ENCODE measurements at regions not wholly inside any gene's neighbourhood (a gene's known extent, or its start where the extent isn't known, plus 50 kb on each side); places are given as distances from the start of the nearest gene placed in this dataset.

DNA sequence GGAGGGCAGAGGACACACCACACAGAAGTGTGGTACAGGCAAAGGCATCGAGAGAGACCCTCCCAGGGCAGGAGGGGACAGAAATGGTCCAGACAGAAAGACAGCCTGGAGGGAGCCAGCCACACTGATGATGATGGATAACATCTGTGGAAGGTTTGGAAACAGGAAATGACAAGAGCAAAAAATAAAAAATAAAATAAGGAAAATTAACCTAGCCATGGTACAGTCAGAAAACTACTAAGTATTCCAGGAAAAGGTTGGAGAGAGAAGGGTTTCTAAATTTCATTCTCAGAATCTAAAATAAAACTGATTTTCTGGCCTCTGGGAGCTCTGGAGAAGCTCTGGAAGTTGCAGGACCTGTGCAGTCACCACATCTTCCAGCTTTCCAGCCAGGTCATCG, 115.2 kb upstream of the VSTM2B start:
- Histone ChIP-seq H3K27me3 (peaks cover 0 to 8% of the 10 kb centered on the region in 2 donors), H3K36me3 (no peaks in the 10 kb centered on the region), H3K4me3 (no peak overlapping the region), H3K27ac (no peak overlapping the region), H3K4me1 (no peaks in the 10 kb centered on the region), H3K9me3 (no peaks in the 10 kb centered on the region)
- TF ChIP-seq, protein P1, sequence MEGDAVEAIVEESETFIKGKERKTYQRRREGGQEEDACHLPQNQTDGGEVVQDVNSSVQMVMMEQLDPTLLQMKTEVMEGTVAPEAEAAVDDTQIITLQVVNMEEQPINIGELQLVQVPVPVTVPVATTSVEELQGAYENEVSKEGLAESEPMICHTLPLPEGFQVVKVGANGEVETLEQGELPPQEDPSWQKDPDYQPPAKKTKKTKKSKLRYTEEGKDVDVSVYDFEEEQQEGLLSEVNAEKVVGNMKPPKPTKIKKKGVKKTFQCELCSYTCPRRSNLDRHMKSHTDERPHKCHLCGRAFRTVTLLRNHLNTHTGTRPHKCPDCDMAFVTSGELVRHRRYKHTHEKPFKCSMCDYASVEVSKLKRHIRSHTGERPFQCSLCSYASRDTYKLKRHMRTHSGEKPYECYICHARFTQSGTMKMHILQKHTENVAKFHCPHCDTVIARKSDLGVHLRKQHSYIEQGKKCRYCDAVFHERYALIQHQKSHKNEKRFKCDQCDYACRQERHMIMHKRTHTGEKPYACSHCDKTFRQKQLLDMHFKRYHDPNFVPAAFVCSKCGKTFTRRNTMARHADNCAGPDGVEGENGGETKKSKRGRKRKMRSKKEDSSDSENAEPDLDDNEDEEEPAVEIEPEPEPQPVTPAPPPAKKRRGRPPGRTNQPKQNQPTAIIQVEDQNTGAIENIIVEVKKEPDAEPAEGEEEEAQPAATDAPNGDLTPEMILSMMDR (IDR thresholded peaks at IDR 0.05) = no peak
- DNase-seq = no peak
- intact Hi-C loops (cut with DNase I; ENCODE audit: low total_unique reads) = no loop called here

DNA sequence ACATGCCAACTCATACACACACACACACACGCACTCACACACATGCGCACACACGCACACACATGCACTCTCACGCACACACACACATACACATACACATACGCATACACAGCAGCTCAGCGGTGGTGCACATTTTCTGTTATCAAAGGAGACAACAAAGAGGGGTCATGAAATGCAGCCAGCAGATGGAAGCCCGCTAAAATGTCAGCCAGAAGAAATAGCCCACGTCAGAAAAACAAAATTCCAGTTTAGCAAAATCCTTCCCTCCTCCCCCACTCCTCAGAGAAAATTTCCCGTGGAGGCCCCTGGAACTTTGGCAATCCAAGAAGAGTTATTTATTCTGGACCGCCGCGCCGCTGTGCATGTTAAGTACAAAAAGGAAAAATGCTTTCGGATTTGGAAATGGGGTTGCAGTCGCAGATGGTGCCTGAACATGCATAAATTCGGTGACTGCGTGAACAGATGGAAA, 114.6 kb upstream of the VSTM2B start:
- intact Hi-C loops (cut with DNase I; ENCODE audit: low total_unique reads) = no loop called here

DNA sequence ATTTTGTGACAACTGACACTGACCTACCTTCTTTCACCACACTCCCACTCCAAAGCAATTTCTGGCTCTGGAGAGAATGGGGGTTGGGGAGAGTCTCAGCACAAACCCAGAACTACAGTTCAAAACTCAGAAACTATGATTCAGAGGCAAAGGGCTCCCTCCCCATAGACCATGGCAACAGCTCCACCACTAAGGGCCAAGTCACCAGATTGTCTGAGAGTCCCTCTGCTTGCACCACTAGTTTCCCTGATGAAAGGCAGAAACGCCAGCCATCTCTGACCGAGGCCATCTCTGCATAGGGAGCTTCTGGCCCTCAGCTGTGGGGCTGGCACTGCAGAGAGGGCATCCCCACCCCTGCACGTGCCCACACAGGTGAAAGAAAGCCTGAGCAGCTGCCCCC, 112.4 kb upstream of the VSTM2B start:
- Histone ChIP-seq H3K4me1 (no peaks in the 10 kb centered on the region), H3K27me3 (peaks cover 0 to 4% of the 10 kb centered on the region in 2 donors), H3K27ac (no peak overlapping the region), H3K36me3 (no peaks in the 10 kb centered on the region), H3K9me3 (no peaks in the 10 kb centered on the region), H3K4me3 (no peak overlapping the region)
- DNase-seq = peak in 1 of 2 donors; percentile 39
- intact Hi-C loops (cut with DNase I; ENCODE audit: low total_unique reads) = no loop called here
- TF ChIP-seq, protein P1 (IDR thresholded peaks at IDR 0.05) = no peak

More for the DNA sequence above, 114.6 kb upstream of the VSTM2B start:
- TF ChIP-seq, protein P1 (IDR thresholded peaks at IDR 0.05) = no peak
- Histone ChIP-seq H3K4me1 (no peaks in the 10 kb centered on the region), H3K27ac (no peak overlapping the region), H3K4me3 (no peak overlapping the region), H3K36me3 (no peaks in the 10 kb centered on the region), H3K9me3 (no peaks in the 10 kb centered on the region), H3K27me3 (peaks cover 0 to 8% of the 10 kb centered on the region in 2 donors)
- DNase-seq = no peak

DNA sequence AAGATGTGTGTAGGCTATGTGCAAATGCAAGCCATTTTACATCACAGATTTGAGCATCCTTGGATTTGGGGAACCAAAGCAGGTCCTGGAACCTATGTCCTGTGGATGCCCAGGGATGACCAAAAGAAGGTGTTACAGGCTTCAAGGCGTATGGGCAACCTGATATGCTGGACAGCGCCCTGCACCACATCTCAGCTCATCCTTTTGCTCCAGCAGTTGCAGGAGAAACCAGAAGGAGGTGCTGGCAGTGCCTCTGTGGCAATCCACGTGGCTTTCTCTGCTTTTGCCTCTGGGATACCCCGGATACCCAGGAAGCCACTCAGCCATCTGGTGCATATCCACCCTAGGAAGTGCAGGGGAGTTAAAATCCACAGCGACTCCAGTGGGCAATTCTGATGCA, 110.3 kb upstream of the VSTM2B start:
- H3K9me3 ChIP-seq = no peaks in the 10 kb centered on the region
- intact Hi-C loops (cut with DNase I; ENCODE audit: low total_unique reads) = no loop called here
- no peaks in the 10 kb centered on the region for H3K36me3 ChIP-seq
- TF ChIP-seq, protein P1 (IDR thresholded peaks at IDR 0.05) = no peak
- H3K27me3 ChIP-seq = no peaks in the 10 kb centered on the region
- H3K4me3 ChIP-seq = no peak overlapping the region
- no peaks in the 10 kb centered on the region for H3K4me1 ChIP-seq
- no peak for DNase-seq
- no peak overlapping the region for H3K27ac ChIP-seq

- intact Hi-C loops (cut with DNase I; ENCODE audit: low total_unique reads) = no loop called here
- Histone ChIP-seq H3K36me3 (no peaks in the 10 kb centered on the region), H3K4me1 (no peaks in the 10 kb centered on the region), H3K27ac (no peak overlapping the region), H3K9me3 (no peaks in the 10 kb centered on the region), H3K27me3 (no peaks in the 10 kb centered on the region), H3K4me3 (no peak overlapping the region)
- DNase-seq = no peak
- TF ChIP-seq, protein P1 (IDR thresholded peaks at IDR 0.05) = no peak
These were observed 108.7 kb upstream of the VSTM2B start for GRCh38 chr19:29417048-29417447.

GRCh38 chr19:29418201-29418600, 107.6 kb upstream of the VSTM2B start:
- intact Hi-C loops (cut with DNase I; ENCODE audit: low total_unique reads) = no loop called here
- no peaks in the 10 kb centered on the region for H3K4me1 ChIP-seq
- TF ChIP-seq, protein P1 (IDR thresholded peaks at IDR 0.05) = no peak
- H3K36me3 ChIP-seq = no peaks in the 10 kb centered on the region
- no peaks in the 10 kb centered on the region for H3K27me3 ChIP-seq
- H3K27ac ChIP-seq = no peak overlapping the region
- H3K4me3 ChIP-seq = no peak overlapping the region
- no peaks in the 10 kb centered on the region for H3K9me3 ChIP-seq
- DNase-seq = no peak
